SKM-1 treated with dmso at 0.1 percent for 144 hours (cell line): ENCODE measurements at regions not wholly inside any gene's neighbourhood (a gene's known extent, or its start where the extent isn't known, plus 50 kb on each side); places are given as distances from the start of the nearest gene placed in this dataset.

Experiments used
- DNase-seq: peaks from one replicate; lab custom pipeline; 2025; ENCODE audit not compliant: unreplicated experiment; lab: John Stamatoyannopoulos, UW

- no peak for DNase-seq
These were observed 184.0 kb upstream of the PARP11 start for GRCh38 chr12:4056910-4057845.

DNA sequence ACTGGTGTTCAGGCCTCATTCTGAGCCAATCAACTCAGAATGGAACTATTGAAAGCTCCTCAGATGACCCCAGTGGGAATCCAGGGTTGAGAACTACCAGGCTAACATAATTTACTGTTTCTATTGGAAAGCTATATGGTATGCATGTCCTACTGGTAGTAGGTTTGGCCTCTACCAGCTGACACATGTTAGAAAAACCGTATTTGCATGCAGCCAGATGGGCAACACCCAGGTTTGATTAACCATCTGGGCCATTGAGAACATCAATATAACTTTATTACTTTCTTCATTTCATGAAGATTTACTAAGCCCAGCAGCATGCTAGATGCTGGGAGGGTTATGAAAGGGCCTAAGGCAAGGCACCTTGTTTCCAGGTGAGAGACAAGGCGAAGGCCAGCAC lies 181.4 kb upstream of the PARP11 start:
- DNase-seq, result no peak

DNA sequence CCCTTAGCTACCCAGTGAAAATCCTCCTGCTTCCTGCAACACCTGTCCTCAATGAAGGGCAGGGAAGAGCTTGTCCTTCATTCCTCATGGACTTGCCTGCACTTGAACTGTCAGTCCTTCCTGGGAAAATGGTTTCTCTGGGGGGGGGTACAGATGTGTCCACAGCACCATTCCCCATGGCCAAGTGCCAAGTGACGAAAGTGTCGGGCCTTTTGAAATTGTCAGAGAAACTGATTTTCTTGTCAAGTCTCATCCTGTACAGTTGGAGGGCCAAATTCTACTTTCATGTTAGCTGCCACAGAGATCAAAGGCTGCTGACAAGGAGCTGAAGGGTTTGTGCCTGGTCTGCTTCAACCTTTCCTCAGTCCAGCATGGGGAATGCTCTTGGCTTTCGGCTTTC lies 179.5 kb upstream of the PARP11 start:
- no peak for DNase-seq

DNA sequence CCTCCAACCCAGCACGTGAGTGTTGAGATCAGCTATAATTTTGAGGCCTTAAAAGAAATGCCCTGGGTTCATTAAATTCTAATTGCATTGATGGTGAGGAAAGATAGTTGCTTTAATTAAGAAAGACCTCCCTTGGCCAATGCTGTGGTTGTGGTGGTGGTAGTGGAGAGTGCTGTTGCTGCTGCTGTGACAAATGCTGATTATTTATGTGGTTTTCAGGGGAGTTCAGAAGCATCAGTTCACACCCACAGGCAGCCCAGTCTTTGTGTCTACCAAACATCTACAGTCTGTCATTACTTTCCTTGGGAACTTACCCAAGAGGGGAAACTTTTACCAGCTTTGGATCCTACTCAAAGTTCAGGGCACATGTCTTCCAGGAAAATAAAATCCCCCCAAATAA lies 178.4 kb upstream of the PARP11 start:
- no peak for DNase-seq

- no peak for DNase-seq
These were observed 177.1 kb upstream of the PARP11 start for GRCh38 chr12:4050340-4050739.

- no peak for DNase-seq
These were observed 176.3 kb upstream of the PARP11 start for GRCh38 chr12:4049298-4050080.

- no peak for DNase-seq
These were observed 174.2 kb upstream of the PARP11 start for GRCh38 chr12:4047421-4047820.

- DNase-seq, result no peak
These were observed 173.3 kb upstream of the PARP11 start for GRCh38 chr12:4046495-4046840.

GRCh38 chr12:4045786-4046494 lies 172.7 kb upstream of the PARP11 start:
- no peak for DNase-seq

DNA sequence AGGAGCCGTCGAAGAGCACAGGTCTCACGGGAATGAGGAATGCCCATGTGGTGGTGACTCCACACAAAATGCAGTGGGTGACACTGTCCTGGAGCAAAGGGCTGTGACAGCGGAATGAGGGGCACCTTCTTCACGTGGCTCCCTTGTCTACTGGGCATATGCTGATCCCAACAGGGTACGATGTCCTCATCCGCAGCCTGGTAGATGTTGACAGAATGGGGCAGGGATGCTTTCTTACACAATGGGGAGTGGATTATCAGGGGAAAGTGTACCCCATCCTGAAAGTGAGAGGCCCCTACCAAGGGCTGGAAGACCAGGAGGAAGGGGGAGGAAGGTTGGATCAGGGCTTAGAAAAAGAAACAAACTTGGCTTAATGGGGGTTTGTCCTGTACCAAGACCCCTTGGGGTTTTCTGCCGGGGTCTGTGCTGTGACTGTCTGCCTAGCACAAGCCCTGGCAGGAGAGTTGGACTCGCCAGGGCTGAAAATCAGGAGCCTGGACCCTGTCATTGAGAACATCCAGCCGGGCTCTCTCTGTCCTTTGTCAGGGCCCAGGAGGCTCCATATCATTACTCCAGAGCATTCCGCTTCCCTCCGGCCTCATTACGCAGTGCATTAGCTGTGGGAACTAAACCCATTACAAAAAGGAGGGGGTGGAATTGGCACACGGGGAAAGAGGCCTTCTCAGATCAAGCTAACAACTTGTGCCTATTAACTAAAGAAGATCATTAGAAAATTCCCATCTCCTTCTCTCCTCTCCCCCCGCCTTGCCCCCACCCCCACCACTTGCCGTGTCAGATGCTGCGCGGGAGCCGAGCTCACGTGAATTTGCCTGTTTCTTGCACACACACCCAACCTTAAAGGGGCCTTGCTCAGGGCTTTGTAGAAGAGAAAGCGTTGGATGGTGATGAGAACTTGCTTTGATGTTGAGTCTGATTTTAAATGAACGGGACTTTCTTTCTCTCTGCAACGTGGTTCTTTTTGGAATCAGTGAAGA lies 171.8 kb upstream of the PARP11 start:
- DNase-seq, result no peak

DNA sequence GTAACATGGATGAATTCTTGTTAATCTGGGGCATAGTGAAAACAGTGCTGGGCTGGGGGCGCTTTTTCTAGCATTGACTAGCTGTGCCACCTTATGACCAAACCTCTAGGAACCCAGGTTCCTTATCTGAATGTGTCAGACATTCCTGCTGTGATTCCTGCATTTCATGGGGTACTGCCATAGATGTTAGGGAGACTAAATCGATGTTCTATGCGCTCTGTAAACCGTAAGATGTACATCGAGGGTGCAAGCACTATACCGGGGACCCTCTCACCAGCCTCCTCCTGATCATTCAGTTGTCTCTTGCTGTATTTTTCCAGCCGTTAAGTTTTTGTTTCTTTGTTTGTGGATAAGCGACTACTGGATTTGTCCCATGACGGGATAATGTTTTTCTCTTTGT lies 170.9 kb upstream of the PARP11 start:
- no peak for DNase-seq

DNA sequence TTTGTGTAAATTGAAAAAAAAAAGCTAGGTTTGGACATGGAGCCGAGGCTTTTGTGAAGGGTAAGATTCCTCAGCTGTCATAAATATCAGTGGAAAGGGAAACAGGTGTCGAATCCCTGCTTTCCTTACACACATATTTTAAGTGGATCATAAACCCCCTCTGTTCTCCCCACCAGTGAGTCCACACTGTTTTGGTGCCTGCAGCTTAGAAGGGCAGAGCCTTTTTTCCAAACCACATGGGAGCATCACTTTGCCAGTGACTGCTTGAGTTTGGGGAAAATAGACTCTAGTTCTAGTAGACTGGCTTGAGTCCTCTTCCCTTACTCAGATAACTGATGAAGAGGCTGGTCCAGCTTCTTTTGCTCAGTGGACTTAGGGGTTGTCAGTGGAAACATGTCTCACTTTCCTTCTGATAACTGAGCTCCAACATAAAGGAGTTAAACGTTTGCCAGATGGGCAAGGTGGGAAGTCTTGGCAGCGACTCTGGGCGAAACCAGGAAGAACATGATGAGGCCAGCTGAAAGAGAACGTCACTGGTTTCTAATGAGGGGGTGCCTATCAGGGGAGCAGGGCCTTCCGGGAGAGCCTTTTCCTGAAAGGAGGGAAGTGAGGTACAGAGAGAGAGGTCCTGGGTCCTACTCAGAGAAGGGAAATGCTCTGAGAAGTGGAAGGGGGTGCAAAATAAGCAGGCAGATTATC lies 168.1 kb upstream of the PARP11 start:
- no peak for DNase-seq

GRCh38 chr12:4039931-4040330 lies 166.7 kb upstream of the PARP11 start:
- DNase-seq, result no peak

GRCh38 chr12:4037747-4038312 lies 164.6 kb upstream of the PARP11 start:
- no peak for DNase-seq

DNA sequence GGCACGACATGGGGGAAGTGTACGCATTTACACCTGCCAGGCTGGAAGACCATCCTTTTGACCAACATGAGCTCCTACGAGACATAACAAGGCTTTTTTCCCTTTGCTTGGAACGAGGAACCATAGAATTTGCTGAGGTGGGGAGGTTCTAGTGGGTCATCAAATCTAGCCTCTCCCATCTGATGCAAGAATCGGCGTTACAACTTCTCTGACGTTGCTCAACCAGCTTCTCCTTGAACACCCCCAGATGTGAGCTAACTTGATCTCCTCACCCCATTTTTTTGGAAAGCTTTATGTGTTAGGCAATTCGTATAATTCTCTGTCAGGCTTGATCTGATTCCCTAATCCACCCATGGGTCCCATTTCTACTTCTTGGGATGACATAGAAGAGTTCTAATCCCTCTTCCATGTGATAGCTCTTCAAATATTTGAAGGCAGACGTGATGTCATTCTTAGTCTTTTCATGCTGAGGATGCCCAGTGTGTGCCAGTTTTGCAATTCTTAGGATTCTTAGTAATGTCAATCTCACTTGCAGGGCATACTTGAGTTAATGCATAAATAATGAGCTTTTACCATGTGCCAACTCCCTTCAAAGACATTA lies 163.6 kb upstream of the PARP11 start:
- no peak for DNase-seq

DNA sequence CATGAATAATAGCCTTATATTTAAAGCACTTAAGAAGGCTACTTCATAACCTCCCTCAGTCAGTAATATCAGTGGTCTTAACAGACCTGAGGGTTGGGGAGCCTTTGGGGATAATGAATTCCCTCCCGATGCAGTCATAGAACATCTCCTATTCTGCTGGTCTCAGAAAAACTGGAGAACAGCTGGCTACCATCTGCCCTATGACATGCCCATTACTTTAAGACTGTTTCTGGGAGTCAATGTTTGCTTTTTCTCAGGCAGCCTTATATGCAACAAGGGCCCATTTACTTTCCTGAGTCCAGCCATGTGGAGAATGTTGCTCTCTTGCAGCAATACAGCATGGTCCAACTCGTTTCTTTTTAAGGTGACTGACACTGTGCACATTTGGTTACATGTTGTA lies 161.7 kb upstream of the PARP11 start:
- DNase-seq, result no peak

DNA sequence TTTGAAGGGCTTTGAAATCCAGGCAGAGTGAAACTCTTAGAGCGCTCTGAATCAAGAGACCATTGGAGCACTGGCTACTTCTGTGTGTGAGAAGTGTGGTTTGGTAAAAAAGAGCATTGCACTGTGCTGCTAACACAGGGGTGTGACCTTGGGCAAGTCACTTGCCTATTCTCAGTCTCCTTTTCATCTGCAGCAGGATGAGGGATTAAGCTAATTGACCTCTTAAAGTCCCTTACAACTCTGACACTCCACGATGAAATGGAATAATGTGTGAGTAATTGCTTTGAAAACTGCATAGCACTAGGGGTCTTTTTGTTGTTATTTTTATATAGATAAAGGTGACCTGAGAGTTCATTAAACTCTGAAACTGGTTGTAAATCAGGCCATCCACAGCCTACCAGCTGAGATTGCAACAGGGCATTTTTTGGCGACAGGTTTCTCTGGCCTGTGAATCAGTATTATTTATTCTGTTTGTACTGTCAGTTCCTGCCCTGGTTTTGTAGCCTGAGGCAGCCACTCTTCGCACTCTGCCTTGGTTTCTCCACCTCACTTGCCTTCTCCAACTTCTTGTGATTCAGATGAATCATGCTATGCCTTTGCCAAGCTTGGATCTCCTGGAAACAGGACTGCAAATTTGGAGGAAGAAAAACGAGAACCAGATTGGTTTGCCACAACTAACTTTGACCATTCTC lies 159.9 kb upstream of the PARP11 start:
- DNase-seq, result no peak

- DNase-seq, result no peak
These were observed 158.6 kb upstream of the PARP11 start for GRCh38 chr12:4031703-4032291.
